GM19240 (cell line): ENCODE measurements at regions not wholly inside any gene's neighbourhood (a gene's known extent, or its start where the extent isn't known, plus 50 kb on each side); places are given as distances from the start of the nearest gene placed in this dataset.

Experiments used
- DNase-seq: peaks from one replicate; pipeline ENCODE4 v3.0.0; 2011; ENCODE audit warnings: low spot score; ENCODE audit not compliant: insufficient read length

DNA sequence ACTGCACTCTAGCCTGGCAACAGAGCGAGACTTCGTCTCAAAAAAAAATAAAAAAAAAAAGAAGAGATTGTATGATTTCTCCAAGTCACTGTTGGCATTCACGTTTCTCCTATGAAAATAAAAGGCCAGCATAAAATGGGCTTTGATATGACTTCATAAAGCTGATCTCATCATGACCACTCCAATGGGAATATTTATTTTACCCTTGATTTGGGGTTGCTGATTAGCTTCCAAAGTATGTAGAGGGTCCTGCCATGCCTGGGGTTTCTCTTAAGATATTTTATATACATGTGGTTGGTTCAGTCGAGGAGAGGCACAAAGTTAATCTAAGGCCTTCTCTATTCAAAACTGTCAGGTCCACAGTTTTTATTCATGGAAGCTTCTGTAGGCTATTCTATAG lies 247.0 kb upstream of the TNC start:
- DNase-seq, result no peak

DNA sequence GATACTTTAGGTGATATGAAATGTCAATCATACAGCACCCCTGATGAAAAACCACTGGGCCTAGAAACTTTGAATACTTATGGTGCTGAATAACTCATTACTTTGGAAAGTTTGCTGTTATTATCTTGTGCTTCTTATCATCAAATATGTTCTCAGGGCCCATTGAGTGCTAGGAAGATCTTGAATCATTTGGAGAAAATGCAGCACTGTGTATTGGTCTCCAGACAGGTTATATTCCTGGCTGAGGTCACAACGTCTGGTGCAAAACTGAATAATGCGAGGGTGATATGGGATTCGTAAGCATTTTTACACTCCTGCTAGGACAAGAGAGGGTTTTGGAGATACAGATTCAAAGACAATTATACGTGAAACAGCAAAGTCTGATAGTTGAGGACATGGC lies 249.4 kb upstream of the TNC start:
- no peak for DNase-seq

DNA sequence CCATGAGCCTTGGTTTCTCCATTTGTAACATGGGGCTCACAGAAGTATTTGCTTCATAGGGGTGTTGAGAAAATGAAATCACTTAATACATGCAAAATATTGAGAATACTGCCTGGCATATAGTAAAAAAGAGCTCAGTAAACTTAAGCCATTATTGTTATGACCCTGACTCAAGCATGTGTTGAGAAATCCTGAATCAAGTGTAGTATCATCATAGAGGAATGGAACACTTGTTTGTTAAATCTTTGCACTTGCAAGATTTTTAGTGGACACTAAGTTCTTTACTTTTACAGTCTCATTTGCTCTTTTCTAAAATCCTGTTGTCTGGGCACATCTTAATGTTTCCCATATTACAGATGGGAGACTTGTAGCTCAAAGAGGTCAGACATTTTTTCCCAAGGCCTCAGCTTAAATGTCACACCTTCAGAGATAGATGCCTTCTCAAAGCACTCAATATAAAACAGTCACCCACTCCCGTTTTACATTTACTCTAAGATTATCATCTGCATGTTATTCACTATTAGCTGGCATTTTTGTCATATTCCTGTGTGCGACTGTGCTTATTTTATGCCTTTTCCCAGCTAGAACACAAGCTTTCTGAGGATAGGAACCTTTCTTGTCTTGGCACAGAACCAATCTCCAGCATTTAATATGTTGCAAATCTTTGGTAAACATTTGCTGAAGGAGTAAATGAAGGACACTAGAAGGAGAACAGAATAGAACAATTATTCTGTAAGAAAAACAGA lies 250.0 kb upstream of the TNC start:
- no peak for DNase-seq

DNA sequence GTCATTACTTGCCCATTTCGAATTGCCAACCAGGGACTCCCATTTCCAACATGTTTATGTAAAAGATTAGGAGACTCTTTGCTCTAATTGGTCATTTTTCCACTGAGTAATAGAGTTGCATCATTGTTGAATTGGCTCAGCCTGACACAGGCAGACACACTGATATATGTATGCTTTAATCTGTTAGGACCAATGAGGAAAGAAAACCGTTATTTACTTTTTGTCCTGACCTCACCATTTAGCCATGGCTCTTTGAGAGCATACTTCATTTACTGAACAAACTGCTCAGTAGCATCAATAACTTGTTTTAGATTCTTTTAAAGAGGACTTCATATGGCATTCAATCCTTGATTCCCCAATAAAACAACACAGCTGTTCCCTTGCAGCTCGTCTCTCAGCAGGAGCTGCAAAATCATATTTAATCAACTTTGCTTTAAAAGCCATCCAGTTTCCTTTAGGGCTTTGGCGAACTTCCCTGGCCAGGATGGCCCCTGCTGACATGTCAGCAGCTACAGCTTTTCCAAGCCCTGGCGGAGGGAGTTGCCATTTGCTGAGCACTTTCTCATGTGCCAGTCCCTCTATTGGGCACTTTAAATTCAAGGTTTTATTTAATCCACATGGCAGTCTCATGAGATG lies 251.5 kb upstream of the TNC start:
- DNase-seq, result no peak

DNA sequence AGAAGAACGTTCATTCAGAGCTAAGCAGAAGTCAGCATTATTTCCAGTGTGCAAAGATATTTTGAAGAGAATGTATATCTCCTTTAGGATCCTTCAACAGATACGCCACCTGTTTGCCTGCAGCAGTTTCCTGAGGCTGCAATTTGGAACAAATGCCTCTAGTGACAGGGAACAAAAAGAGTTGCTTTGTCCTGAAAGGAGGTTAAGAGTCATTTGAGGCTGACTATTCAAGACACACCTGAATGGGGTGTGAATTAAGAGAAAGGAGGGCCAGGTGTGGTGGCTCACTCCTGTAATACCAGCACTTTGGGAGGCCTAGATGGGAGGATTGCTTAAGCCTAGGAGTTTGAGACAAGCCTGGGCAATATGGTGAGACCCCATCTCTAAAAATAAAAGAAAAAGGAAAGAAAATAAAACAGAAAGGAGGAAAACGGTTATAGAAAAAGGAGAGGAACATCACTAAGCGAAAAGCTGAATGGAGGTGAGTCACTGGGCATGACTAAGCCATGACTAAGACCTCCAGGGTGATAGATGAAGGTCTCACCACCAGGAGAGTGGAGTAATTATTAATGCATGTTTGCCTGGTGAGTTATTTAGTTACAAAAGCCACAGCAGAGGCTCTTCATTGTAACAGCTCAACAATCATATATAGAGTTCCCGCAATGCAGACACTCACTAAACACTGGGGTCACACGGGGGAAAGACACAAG lies 255.2 kb upstream of the TNC start:
- DNase-seq, result no peak

DNA sequence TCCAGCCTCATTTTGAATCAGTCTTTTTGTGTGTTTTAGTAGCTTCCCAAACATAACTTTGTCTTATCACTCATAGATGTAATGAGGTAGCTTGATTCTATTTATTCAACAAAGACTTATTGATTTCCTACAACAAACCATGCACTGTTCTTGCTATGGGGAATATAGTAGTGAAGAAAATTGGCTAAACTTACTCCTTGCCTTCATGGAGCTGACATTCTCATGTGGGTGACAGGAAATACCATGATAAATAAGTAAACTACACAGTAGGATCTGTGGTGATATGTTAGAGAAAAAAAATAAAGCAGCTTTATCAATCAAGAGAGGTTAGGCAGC lies 255.7 kb upstream of the TNC start:
- DNase-seq, result no peak

DNA sequence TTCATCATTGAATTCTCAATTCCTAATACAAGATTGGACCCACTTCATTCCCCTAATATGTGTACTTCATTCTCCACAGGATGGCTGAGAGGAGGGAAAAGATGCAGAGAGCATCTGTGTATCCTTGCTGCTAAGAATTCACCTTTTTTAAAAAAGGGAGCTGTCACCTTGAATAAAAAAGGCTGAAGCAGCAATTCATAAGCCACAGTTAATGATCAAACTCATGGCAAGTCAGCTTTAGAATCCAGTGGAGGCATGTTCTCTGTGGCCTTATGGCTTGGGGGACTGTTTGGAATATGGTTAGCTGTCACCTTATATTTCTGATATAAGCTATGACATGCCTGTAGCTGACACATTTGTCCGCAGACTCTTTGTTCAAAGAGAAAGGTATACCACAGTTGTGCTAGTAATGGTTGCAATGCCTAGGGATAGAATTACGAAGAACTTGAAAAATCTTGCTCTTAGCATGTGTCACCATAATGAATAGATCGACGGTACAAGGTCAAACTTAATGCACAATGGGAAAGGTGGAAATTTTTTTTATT lies 256.8 kb upstream of the TNC start:
- DNase-seq, result no peak

DNA sequence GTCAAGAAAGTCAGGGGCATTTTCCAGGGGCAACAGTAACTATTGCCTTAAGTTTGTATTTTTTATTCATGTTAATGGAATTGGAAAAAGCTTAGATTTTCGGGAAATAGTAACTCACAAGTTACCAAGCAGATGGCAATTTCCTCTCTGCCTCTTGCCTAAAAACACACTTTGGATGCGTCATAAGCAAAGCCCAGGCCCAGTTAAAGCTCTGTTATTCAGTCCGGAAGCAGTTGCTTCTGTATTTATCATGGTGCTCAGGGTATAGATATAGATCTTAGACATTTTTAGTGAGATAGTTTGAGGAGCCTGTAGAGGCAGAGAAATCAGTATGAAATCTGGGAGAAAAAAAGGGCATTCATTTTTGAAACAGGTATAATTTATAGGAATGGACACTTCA lies 260.3 kb upstream of the TNC start:
- no peak for DNase-seq

DNA sequence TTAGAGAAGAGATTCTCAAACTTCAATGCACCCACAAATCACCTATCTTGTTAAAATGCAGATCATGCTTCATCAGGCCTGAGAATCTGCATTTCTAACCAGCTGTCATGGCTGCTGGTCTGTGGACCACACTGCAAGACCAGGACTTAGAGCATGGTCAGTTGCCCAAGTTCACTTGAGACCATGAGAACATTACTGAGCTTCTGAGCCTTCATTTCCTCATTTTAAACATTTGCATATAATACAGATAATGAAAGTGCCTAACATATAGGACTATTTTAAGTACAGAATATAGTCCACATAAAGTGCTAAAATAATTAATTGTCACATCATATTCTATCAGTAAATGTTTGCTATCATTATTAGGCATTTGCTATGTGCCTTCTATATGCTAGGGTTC lies 260.8 kb upstream of the TNC start:
- no peak for DNase-seq

DNA sequence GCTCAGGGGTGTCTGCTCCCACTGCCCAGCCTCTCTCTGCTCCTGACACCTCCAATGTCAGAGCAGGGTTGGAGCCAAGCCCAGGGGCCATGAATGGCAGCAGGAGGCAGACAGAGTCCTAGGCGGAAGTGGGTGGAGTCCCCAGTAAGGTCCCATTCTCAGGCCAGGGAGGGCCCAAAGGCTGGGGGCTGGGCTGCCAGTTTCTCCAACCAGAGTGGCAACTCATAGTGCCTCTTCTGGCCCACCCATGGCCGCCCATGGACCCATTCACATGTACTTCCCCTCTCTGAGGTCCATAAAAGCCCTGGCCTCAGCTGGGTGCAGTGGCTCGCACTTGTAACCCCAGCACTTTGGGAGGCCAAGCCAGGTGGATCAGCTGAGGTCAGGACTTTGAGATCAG lies 261.8 kb upstream of the TNC start:
- no peak for DNase-seq

DNA sequence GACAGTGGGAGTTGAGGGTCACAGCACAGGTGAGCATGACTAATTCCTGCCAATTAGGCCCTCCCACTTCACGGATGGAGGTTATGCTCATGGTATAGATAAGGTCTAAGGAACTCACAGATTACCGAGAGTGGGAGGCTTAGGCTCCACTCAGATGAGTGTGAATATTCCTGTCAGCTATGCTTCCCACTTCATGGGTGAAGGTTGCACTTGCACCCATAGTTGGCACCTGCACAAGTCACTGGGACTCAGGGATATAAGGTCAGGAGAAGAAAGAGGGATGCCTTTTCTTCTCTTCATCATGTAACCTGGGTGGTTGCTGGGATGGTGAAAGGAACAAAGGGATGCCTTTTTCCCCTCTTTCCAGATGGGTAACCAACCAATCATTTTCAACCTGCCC lies 264.9 kb upstream of the TNC start:
- no peak for DNase-seq

DNA sequence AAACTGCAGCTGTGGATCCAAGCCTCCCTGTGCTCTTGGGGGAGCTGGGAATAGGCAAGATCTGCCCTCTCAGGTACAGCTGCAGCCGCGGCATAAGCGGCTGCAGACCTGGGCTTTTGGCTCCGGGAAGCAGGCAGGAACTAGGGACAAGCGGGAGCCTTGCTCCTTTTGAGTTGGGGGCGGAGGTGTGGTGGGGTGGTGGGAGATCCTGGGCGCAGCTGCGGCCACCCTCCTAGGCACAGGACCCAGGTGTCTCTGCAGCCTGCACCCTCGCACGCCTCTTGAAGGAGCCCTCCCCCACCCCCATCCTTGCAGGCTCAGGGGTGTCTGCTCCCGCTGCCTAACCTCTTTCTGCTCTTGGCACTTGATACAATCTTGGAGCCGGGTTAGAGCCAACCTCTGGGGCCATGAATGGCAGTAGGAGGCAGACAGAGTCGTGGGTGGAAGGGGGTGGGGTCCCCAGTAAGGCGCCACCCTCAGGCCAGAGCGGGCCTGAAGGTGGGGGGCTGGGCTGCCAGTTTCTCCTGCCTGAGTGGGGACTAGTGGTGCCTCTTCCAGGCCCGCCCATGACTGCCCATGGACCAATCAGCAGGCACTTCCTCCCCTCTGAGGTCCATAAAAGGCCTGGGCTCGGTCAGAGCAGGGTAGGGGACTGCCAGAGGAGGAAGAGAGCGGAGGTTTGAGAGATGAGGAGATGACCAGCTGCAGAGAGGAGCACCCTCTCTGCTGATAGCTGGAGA lies 267.6 kb upstream of the TNC start:
- DNase-seq, result no peak

DNA sequence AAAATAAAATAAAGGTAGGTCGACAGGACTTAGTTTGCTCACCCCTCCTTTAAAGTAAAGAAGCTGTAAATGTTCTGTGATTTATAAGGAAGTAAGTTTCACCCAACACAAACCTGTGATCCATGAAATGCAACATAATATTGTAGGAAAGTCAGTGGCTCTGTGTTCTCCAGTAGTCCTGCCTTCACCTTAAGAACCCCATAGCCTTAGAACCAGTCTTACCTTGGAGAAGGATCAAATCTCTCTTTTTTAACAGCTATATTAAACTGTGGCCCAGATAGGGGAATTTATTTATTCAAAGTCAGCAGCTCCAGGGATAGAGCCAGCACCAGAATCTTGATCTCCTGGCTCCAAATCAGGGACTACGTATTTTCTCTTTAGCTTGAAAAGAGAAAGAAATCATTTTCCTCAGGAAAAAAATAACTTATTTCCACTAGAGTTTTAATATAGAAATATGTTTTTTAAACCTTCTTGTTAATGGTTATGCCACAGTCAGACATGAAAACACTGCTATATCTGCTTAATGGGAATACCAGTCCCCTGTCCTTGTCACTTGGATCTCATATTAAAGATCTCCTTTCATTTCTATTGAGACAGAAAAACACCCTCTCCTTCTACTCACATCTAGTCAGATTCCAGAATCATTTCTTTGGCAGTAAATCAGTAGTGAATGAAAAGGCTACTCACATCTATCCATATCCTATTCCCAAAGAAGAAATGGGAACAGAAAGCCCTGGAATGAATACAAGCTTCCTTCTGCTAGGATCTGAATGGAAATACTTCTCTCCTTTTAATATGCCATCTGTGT lies 269.2 kb upstream of the TNC start:
- DNase-seq, result no peak

DNA sequence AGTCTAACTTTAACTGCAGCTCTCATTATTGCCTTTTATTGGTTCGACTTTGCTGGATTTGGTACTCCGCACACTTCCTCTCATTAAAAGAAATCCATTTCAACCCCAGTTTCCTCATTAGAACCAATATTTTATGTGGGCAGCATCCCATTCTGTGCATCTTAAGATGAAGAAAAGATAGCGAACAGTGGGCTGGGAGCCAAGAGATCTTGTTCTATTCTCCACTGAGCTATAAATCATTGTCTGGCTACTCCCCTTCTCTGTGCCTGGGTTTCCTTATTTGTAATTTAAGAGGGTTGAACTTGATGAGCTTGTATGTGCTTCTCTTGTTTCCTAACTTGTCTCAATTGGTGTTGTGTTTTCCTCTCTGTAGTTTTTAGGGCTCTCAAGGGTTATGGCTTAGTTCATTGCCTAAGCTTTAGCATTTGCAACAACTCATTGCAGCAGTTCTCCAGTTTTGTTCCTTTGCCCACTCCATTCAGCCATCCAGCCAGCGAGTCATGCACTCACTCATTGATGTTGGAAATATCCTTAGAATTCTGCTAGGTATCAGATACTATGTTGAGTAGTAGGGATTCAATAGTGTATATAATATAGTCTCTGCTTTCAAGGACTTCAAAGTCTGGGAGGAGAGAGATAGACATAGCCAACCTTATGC lies 273.3 kb upstream of the TNC start:
- no peak for DNase-seq

DNA sequence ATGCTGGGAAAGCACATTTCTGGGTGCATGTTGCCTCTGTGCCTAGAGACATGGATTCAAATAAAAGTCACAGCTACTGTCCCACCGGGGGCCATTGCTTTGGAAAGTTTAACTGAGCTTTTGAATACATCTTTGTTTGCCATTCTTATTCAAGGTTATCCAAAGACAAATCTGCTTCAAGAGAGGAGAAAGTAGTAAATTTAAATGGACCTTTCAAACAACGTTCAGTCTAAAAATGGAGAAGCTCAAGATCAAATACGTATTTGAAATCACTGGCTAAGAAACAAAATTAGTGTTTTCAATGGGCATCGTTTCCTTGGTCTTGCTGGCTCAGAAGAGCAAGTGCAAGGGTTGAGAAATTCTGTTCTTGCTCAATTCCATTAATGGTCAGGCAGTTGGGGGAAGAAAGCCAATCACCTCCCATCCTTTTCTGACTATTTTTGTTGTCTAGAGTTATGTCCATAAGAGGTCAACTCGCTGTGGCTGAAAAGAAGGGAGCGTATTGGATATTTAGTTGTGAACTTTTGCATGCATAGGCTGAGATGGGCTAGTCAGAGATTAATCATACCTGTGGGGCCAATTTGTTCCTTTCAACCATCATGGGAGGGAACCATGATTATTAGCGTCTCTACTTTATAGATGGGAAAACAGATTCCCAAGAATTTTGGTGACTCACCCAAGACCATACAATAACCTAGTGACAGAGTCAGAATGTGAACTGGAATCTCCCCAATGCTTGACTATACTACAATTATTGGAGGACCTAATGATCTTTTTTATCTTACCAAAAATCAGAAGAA lies 276.2 kb upstream of the TNC start:
- DNase-seq, result no peak

DNA sequence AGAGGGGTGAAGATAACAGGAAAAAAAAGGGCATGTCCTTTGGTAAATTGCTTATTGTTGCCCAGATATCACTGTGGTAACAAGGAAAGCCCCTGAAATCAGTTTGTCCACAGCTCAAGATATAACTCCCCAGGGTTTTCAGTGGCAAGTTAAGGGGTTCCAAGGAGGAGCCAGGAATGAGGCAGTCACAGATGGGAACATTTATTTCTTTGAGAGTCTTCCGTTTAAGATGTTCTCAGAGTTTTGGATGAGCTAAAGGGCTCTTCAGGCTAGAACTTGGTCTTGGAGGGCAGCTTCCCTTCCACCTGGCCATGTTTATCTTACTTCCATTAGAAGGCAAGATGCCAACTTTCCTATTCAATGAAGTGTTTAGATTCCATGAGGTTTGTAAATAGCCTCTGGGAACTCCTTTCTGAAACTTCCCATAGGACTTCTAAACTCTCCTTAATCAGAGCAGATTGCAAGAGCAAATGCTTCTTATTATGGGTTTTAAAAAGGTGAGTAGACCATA lies 277.6 kb upstream of the TNC start:
- no peak for DNase-seq

DNA sequence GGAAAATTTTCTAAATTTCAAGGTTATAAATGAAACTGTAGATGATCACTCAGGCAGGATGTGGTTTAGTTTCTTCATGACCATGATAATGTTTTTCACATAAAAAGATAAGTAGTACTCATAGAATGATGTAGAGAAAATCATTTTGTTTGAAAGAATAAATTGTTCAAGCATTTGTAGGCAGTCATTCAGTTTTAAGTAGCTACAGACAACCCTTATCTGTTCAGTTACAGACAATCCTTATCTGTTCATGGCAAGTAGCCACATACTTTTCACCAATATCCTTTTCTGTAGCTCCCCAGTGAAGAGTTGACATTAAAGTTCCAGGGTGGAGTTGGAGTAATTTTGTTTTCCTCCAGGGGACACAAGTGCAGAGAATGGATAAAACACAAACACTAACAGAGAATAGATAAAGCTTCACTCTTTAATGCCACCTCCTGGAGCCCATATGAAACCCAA lies 278.1 kb upstream of the TNC start:
- no peak for DNase-seq

DNA sequence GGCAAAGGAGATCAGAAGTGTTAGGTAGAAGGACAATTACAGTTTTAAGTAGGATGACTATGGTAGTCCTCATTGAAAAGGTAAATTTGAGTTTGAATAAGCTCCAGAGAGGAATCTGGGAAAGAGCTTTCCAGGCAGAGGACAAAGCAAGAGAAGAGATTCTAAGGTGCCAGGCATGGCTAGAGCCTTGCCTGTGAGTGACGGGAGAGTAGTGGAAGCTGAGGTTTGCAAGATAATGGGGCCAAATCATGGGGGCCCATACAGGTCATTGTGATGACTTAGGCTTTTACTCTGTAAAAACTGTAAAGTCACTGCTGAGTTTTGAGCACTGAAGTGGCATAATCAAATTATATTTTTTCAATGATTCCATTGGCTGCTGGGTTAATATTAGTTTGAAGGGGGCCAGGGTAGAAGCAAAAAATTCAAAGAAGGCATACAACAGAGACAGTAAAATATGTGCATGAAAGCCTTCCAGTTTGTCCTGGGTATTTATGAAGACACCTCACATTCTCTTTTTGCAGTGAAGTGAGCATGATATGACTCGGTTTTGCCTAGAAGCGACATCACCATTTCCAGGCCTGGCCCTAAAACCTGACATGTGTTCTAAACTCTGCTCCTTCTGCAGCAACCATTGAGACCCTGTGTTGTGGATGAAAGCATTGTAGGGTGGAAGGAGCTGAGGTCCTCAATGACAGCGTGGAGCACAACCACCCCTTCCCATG lies 279.8 kb upstream of the TNC start:
- no peak for DNase-seq

DNA sequence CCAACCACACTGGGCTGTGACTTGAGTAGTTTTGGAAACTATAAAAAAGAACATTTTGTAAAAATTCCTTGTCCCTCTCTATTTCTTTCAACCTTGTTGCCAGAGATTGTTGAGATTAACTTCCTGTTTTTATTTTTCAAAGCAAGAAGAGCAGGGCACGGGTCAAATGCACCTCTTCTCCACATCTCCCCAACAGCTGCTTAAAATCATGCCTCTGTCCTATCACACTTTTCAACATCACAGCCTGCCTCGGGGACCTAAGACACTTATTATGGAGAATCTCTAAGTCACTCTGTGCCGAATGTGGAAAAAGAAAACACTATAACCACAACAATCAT lies 280.3 kb upstream of the TNC start:
- DNase-seq, result no peak
